MM.1S (cell line): ENCODE measurements at regions not wholly inside any gene's neighbourhood (a gene's known extent, or its start where the extent isn't known, plus 50 kb on each side); places are given as distances from the start of the nearest gene placed in this dataset.

ENCODE experiments used
- DNase-seq: peaks from one replicate; pipeline ENCODE4 v3.0.0-alpha.2; 2015
- H2AFZ ChIP-seq: fragments of 300-600 bp; sonication (generic); 2 replicates; pipeline ENCODE4 v1.6.0; 2016; ENCODE audit warnings: antibody characterized with exemption, low read length
- H3F3A ChIP-seq: fragments of 300-600 bp; sonication (generic); 2 replicates; pipeline ENCODE4 v1.6.1; 2016; ENCODE audit warnings: mild to moderate bottlenecking, antibody characterized with exemption, low read length, moderate library complexity, mixed read lengths; ENCODE audit not compliant: insufficient read depth
- H3K27ac ChIP-seq: fragments of 300-600 bp; sonication (generic); 2 replicates; pipeline ENCODE4 v1.5.1; 2016; ENCODE audit warnings: mild to moderate bottlenecking, low read length
- H3K27me3 ChIP-seq: fragments of 300-600 bp; sonication (generic); replicated peaks from 2 replicates; pipeline ENCODE4 v1.6.0; 2016; ENCODE audit warnings: low read length; ENCODE audit not compliant: insufficient read depth
- H3K36me3 ChIP-seq: fragments of 300-600 bp; sonication (generic); replicated peaks from 2 replicates; pipeline ENCODE4 v1.6.1; 2016; ENCODE audit warnings: mild to moderate bottlenecking, low read length, mixed read lengths; ENCODE audit not compliant: insufficient read depth
- H3K4me1 ChIP-seq: fragments of 300-600 bp; sonication (generic); 2 replicates; pipeline ENCODE4 v1.6.1; 2016; ENCODE audit warnings: low read length, mixed read lengths
- H3K4me2 ChIP-seq: fragments of 300-600 bp; sonication (generic); 2 replicates; pipeline ENCODE4 v1.6.0; 2016; ENCODE audit warnings: low read depth, low read length
- H3K4me3 ChIP-seq: fragments of 300-600 bp; sonication (generic); 2 replicates; pipeline ENCODE4 v1.5.1; 2016; ENCODE audit warnings: low read length, mixed read lengths
- H3K79me2 ChIP-seq: fragments of 300-600 bp; sonication (generic); 2 replicates; pipeline ENCODE4 v1.6.1; 2016; ENCODE audit warnings: mixed run types, low read length, mixed read lengths
- H3K9ac ChIP-seq: fragments of 300-600 bp; sonication (generic); 2 replicates; pipeline ENCODE4 v1.6.1; 2016; ENCODE audit warnings: low read length, mixed read lengths
- H3K9me2 ChIP-seq: fragments of 300-600 bp; sonication (generic); replicated peaks from 2 replicates; pipeline ENCODE4 v1.6.1; 2016; ENCODE audit warnings: mild to moderate bottlenecking, low read length, mixed read lengths; ENCODE audit not compliant: insufficient read depth
- H3K9me3 ChIP-seq: fragments of 300-600 bp; sonication (generic); replicated peaks from 2 replicates; pipeline ENCODE4 v1.6.1; 2016; ENCODE audit warnings: mild to moderate bottlenecking, low read length, mixed read lengths; ENCODE audit not compliant: insufficient read depth
- H4K20me1 ChIP-seq: fragments of 300-600 bp; sonication (generic); 2 replicates; pipeline ENCODE4 v1.6.1; 2016; ENCODE audit warnings: mild to moderate bottlenecking, low read length, moderate library complexity, mixed read lengths; ENCODE audit not compliant: insufficient read depth
- CTCF ChIP-seq: fragments of 300-600 bp; sonication (generic); IDR thresholded peaks from 2 replicates; pipeline ENCODE4 v1.5.1; 2016; ENCODE audit warnings: antibody characterized with exemption, low read length, mixed read lengths
- EZH2 ChIP-seq: fragments of 300-600 bp; sonication (generic); optimal IDR thresholded peaks from 2 replicates; pipeline ENCODE3; 2017; ENCODE audit warnings: low read depth, mild to moderate bottlenecking, antibody characterized with exemption, low read length, mixed read lengths
- EZH2phosphoT487 ChIP-seq: fragments of 300-600 bp; sonication (generic); IDR thresholded peaks from 2 replicates; pipeline ENCODE4 v1.6.1; 2018; ENCODE audit warnings: antibody characterized with exemption, low read length

GRCh38 chr17:12277827-12278226 lies 257.1 kb downstream of the MAP2K4 start:
- H3F3A ChIP-seq: no peaks in the 10 kb centered on the region
- no peaks in the 10 kb centered on the region for H3K36me3 ChIP-seq
- DNase-seq: no peak
- no peak for TF ChIP-seq CTCF
- no peak for TF ChIP-seq EZH2
- TF ChIP-seq EZH2phosphoT487: no peak
- no peak overlapping the region for H3K9ac ChIP-seq
- H3K79me2 ChIP-seq: no peaks in the 10 kb centered on the region
- H3K27ac ChIP-seq: no peak overlapping the region
- H3K27me3 ChIP-seq: no peaks in the 10 kb centered on the region
- no peak overlapping the region for H3K4me3 ChIP-seq
- no peak overlapping the region for H3K4me2 ChIP-seq
- H3K9me2 ChIP-seq: no peaks in the 10 kb centered on the region
- no peak overlapping the region for H2AFZ ChIP-seq
- H3K9me3 ChIP-seq: no peaks in the 10 kb centered on the region
- H3K4me1 ChIP-seq: no peaks in the 10 kb centered on the region
- no peaks in the 10 kb centered on the region for H4K20me1 ChIP-seq

GRCh38 chr17:12282056-12282455 lies 261.4 kb downstream of the MAP2K4 start:
- Histone ChIP-seq H3K9me2 (no peaks in the 10 kb centered on the region), H3K9me3 (no peaks in the 10 kb centered on the region), H2AFZ (no peak overlapping the region), H3K36me3 (no peaks in the 10 kb centered on the region), H3K4me1 (no peaks in the 10 kb centered on the region), H4K20me1 (no peaks in the 10 kb centered on the region), H3K79me2 (no peaks in the 10 kb centered on the region), H3K4me2 (no peak overlapping the region), H3K27ac (no peak overlapping the region), H3F3A (no peaks in the 10 kb centered on the region), H3K9ac (no peak overlapping the region), H3K4me3 (no peak overlapping the region), H3K27me3 (no peaks in the 10 kb centered on the region)
- DNase-seq: no peak
- TF ChIP-seq EZH2: no peak
- TF ChIP-seq EZH2phosphoT487: no peak
- no peak for TF ChIP-seq CTCF

GRCh38 chr17:12287953-12288352 lies 267.3 kb downstream of the MAP2K4 start:
- H3K4me2 ChIP-seq: no peak overlapping the region
- H3K4me3 ChIP-seq: no peak overlapping the region
- TF ChIP-seq EZH2 (no peak), EZH2phosphoT487 (no peak), CTCF (no peak)
- H3F3A ChIP-seq: no peaks in the 10 kb centered on the region
- H3K9me2 ChIP-seq: no peaks in the 10 kb centered on the region
- no peaks in the 10 kb centered on the region for H4K20me1 ChIP-seq
- no peak overlapping the region for H3K27ac ChIP-seq
- H3K79me2 ChIP-seq: no peaks in the 10 kb centered on the region
- no peaks in the 10 kb centered on the region for H3K4me1 ChIP-seq
- H3K9me3 ChIP-seq: no peaks in the 10 kb centered on the region
- DNase-seq: no peak
- H3K9ac ChIP-seq: no peak overlapping the region
- H3K36me3 ChIP-seq: no peaks in the 10 kb centered on the region
- H2AFZ ChIP-seq: no peak overlapping the region
- no peaks in the 10 kb centered on the region for H3K27me3 ChIP-seq
